ENCODE measurements at regions not wholly inside any gene's neighbourhood (a gene's known extent, or its start where the extent isn't known, plus 50 kb on each side); places are given as distances from the start of the nearest gene placed in this dataset.

GRCh38 chr3:184643442-184643841, 68.4 kb downstream of the MAGEF1 start:
- no peaks in the 10 kb centered on the region for H3K9me3 ChIP-seq
- WGBS, 2 donors, result 81 to 83% methylated on average over 6 of the region's 6 CpGs
- no peaks in the 10 kb centered on the region for H3K4me1 ChIP-seq
- no peaks in the 10 kb centered on the region for H3K27me3 ChIP-seq
- DNase-seq (ENCODE audit: low spot score in 2 of 2), result no peak
- TF ChIP-seq POLR2A (IDR thresholded peaks at IDR 0.05), result no peak
- H3K36me3 ChIP-seq, result no peaks in the 10 kb centered on the region
- no peak overlapping the region for H3K27ac ChIP-seq
- no peak overlapping the region for H3K4me3 ChIP-seq

GRCh38 chr3:184642631-184643285, 69.1 kb downstream of the MAGEF1 start:
- Histone ChIP-seq H3K27me3 (no peaks in the 10 kb centered on the region), H3K4me1 (no peaks in the 10 kb centered on the region), H3K4me3 (no peak overlapping the region), H3K36me3 (no peaks in the 10 kb centered on the region), H3K9me3 (no peaks in the 10 kb centered on the region), H3K27ac (no peak overlapping the region)
- DNase-seq (ENCODE audit: low spot score in 2 of 2), result no peak
- WGBS, 2 donors, result 60 to 76% methylated on average over 9 of the region's 9 CpGs
- TF ChIP-seq CTCF (IDR thresholded peaks at IDR 0.05) (no peak), EP300 (IDR thresholded peaks at IDR 0.05) (no peak), POLR2A (IDR thresholded peaks at IDR 0.05) (no peak)

GRCh38 chr3:184641430-184641829, 70.4 kb downstream of the MAGEF1 start:
- no peaks in the 10 kb centered on the region for H3K27me3 ChIP-seq
- no peaks in the 10 kb centered on the region for H3K9me3 ChIP-seq
- H3K27ac ChIP-seq, result no peak overlapping the region
- peaks cover 0 to 9% (median 4%) of the 10 kb centered on the region in 4 donors for H3K4me1 ChIP-seq
- H3K4me3 ChIP-seq, result no peak overlapping the region
- 73 to 95% methylated on average over 8 of the region's 8 CpGs for WGBS, 2 donors
- TF ChIP-seq POLR2A (IDR thresholded peaks at IDR 0.05) (no peak), EP300 (IDR thresholded peaks at IDR 0.05) (no peak), CTCF (IDR thresholded peaks at IDR 0.05) (no peak)
- no peak for DNase-seq (ENCODE audit: low spot score in 2 of 2)
- no peaks in the 10 kb centered on the region for H3K36me3 ChIP-seq

- Histone ChIP-seq H3K4me3 (no peak overlapping the region), H3K27me3 (no peaks in the 10 kb centered on the region), H3K4me1 (peaks cover 0 to 23% (median 6%) of the 10 kb centered on the region in 4 donors), H3K27ac (no peak overlapping the region), H3K9me3 (no peaks in the 10 kb centered on the region), H3K36me3 (no peaks in the 10 kb centered on the region)
- TF ChIP-seq CTCF (IDR thresholded peaks at IDR 0.05), result no peak
- TF ChIP-seq POLR2A (IDR thresholded peaks at IDR 0.05), result no peak
- no peak for TF ChIP-seq EP300 (IDR thresholded peaks at IDR 0.05)
- WGBS, 2 donors, result 94% methylated on average over 6 of the region's 6 CpGs
- no peak for DNase-seq (ENCODE audit: low spot score in 2 of 2)
These were observed 72.5 kb downstream of the MAGEF1 start for GRCh38 chr3:184639351-184639750.

- TF ChIP-seq CTCF (IDR thresholded peaks at IDR 0.05) (no peak), EP300 (IDR thresholded peaks at IDR 0.05) (peak in 1 of 2 donors; percentile 26), POLR2A (IDR thresholded peaks at IDR 0.05) (no peak)
- 75 to 90% methylated on average over 2 of the region's 2 CpGs for WGBS, 2 donors
These were observed 74.2 kb downstream of the MAGEF1 start for GRCh38 chr3:184637705-184638104.

More at GRCh38 chr3:184637705-184638104, 74.2 kb downstream of the MAGEF1 start:
- H3K27me3 ChIP-seq, result no peaks in the 10 kb centered on the region
- no peak overlapping the region for H3K4me3 ChIP-seq
- H3K36me3 ChIP-seq, result no peaks in the 10 kb centered on the region
- peaks cover 0 to 26% (median 6%) of the 10 kb centered on the region in 4 donors for H3K4me1 ChIP-seq
- no peak overlapping the region for H3K27ac ChIP-seq
- DNase-seq (ENCODE audit: low spot score in 2 of 2), result no peak
- H3K9me3 ChIP-seq, result no peaks in the 10 kb centered on the region
